SIG-M5 treated with dmso at 0.1 percent for 504 hours (cell line): ENCODE measurements at regions not wholly inside any gene's neighbourhood (a gene's known extent, or its start where the extent isn't known, plus 50 kb on each side); places are given as distances from the start of the nearest gene placed in this dataset.
"Not testable (repeated sequence)": the region's sequence is repeated elsewhere in the genome, so short reads cannot be mapped to it uniquely, and the experiment has no call there.

Source experiments
- DNase-seq: peaks from one replicate; lab custom pipeline; 2025; ENCODE audit not compliant: unreplicated experiment; lab: John Stamatoyannopoulos, UW

DNA sequence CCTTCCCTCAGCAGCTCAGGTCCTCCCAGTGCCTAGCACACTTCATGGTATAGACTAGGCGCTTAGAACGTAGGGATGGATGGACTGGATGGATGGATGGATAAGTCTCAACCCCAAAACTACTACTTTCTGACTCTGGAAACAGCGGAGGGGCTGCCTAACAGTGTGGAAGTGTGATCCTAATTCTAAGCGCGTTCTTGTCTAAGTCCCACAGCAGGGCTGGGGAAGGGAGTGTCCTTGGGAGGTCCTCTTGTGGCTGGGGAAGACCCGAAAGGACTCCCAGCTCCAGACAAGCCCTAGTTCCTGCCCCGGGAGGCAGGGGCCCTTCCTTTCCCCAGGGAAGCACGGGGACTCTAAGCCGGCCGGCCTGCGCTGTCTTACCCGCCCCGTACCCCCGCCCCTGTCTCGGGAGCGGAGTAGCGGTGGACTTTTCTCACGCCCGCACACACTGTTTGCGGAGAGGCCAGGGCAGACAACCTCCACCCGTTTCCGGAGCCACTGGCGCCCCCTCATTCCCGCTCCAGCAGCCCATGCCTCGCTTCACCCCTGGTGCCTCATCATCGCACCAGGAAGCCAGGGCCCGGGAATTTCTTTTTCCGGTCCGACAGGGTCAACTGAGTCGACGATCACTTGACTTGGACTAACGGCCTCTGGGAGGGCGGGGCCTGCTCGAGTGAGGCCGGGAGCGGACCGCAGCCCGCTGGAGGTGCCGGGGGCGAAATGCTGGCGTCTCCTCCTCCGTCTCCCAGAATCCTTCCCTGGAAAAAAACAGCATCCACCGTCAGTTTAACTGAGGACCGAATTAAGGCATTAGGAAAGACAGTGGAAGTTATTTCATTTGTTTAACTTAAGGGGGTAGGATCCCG is 133.3 kb downstream of the TBC1D2B start:
- DNase-seq, result no peak

DNA sequence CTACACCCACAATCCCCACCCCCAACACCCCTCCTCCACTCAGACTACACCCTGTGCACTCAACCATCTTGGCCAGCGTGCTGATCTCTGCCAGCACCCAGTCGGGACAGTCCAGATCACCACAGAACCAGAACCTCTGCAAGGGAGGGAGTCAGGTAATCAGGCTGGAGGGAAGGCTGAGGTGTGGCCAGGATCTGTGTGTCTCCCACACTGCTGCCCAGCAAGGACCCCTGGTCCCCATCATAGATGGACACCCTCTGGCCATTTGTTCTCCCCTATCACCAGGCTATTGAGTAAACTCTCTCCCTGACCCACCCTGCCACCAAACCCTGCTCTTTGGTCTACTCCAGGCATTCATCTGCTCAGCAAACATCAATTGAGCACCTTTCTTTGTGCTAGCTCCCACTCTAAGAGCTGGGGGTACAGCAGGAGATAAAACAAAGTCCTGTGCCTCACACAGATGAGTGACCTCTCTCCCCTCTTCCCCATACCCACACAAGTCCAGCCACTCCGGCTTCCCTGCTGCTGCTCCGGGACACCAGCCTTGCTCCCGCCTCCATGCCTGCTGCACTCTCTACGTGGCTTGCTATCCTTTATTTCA is 134.8 kb downstream of the TBC1D2B start:
- no peak for DNase-seq

DNA sequence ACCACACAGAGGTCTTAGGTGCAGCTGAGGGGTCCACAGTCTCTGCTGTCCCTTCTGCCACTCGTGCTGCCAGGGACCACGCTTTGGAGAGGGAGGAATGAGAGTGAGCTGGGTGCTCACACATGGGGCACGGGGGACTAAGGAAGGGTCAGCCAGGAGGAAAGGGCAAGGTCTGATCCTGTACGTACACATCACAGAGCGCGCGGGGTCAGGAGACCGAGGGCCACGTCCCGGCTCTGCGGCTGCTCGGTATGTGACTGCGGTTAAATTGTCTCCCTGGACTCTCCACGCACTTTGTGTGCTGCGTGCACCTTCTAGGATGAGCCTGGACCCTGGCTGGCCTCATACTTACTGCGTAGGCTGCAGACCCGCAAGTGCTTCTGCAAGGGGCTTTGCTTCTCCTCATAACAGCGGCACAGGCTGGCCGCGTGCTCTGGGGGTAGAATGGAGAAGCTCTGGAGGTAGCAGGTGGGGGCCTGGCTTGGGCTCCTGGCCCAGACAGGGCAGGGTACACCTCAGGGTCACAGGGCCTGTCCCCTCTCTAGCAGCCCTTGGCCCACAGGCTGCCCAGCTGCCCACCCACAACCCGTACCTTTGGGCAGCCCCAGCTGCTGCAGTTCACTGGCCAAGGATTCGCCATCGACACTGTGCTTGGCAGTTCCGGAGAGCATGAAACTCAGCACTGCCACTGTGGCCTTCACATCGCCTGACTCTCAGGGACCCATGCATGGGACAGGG is 136.3 kb downstream of the TBC1D2B start:
- DNase-seq, result not testable (repeated sequence)

DNA sequence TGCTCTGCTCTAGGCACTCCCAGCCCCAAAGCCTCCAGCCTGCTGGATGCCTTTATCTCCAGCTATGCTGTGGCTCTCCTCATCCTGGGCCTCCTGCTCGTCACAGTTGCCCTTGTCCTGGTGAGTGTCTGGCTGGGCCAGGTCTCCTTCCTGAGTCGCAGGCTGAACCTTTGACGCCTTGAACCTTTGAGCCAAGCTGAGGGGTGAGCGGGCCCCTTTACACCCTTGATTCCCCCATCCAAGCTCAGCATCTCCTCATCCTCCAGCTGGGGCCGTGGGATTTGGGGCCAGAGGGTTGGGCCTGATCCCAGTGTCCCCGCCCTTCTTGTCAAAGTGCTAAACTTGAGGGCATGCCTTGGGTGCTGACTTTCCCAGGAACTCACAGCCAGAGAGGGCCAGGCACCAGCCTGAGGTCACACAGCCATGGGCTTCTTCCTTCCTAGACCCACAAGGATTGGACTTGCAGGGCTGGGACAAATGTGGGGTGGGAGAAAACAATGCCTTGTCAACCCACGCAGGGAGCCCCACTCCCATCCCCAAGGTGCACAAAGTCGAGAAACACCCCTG is 137.0 kb downstream of the TBC1D2B start:
- no peak for DNase-seq

DNA sequence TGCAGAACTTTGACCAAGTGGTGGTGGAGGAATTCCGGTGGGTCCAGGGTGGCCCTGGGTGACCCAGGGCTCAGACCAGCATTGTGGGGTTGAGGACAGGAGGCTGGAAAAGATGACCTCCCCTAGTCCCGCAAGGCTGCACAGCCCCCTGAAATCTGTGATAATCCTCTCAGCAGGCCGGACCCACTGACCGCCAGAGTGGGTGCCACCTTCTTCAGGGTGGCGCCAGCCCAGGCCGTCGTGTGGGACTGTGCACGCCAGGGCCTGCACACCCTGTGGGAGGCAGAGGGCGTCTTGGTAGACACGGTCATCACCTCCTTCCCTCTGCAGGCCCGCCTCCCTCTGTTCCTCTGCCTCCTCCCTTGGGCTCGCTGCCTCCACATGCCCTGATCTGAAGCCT is 137.7 kb downstream of the TBC1D2B start:
- no peak for DNase-seq

DNA sequence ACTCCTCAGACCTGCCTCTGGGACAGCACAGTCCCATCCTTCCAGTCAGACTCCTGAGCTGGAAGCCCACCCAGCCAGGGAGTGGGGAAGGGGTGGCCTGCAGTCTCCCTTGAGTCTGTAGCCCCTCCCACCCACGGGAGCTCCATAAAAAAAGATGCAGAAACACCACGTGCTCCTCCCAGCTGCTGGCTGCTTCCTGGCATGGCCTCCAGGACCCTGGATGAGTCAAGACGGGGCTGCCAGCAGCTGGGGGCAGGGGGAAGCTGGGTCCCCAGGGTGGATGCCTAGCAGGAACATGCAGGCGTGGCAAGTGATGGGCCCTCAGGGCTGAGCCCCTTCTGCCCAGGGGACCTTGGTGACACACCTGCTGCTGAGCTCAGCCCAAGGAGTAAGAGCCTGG is 138.5 kb downstream of the TBC1D2B start:
- DNase-seq, result not testable (repeated sequence)

DNA sequence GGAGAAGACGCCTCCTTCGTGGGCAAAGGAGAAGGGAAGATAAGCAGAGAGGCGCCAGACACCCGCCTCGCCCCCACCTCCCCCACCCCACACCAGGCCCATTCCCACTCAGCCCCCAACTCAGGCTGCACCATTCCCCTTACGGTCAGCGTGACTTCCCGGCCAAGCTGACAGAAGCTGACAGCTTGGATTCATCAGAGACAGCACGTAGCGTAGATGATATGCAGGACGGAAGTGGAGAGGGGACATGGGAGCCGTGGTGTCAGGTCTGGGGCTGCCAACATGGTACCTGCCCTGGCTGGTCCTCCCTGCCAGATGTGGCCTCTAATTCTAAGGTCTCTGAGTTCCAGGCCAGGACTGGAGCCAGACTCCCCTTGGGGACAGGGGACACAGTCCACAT is 139.0 kb downstream of the TBC1D2B start:
- DNase-seq, result not testable (repeated sequence)

DNA sequence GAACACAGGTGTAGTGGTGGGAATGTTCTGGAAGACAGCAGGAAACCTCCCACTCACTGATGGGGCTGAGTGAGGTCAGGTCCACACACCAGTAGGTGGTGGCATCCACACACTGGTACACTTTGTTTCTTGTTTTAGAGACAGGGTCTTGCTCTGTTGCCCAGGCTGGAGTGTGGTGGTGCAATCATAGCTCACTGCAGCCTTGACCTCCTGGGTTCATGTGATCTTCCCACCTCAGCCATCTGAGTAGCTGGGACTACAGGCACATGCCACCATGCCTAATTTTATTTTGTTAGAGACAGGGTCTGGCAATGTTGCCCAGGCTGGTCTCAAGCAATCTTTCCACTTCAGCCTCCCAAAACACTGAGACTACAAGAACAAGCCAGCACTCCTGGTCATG is 140.9 kb downstream of the TBC1D2B start:
- not testable (repeated sequence) for DNase-seq

DNA sequence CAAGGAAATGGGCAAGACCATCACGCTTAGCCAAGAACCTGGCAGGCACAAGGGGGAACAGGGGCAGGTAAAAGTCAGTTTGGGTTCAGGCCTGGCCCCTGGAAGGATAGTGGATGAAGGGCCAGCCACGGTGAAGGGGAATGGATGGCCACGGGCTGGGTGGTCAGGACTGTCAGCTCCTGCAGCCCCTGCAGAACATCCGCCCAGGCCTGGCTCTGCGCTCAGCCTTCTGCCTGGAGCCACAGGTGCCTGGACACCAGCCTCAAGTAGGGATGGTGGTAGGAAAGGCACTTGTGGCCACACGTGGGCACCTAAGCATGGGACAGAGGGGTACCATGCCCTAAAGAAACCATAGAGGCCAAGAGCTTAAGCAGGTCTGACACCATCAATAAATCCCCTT is 143.0 kb downstream of the TBC1D2B start:
- DNase-seq, result not testable (repeated sequence)

DNA sequence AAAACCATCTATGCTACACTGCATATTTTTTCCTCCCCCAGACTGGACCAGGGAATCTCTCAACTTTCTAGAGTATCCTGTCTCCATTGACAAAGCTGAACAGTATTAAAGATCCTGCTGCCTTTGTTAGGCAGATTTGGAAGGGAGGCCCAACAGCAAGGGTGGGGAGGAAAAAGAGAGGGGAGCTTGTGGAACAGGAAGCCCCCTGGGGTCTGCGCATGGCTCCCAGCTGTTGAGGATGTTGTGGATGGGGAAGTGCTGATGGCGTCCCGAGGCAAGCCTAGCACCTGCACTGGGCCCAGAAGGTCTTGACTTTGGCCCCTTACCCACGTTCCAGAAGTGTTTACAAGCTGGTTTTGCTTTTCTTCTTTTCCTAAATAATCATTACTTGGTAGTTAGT is 146.6 kb downstream of the TBC1D2B start:
- DNase-seq, result not testable (repeated sequence)

DNA sequence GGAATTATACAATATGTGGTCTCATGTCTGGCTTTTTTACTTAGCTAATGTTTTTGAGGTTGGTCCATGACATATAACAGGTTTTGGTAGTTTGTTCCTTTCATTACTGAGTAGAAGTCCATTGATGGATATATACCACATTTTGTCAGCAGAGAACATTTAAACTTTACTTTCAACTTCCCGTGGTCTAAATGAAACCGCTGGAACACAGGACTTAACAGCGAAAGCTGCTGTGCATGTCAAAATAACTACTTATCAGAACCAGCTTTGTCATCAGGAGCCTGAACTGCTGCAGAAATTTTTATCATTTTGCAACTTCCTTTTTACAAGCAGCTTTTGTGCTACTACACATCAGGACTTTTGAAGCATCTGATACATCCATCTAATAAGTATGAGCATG is 147.0 kb downstream of the TBC1D2B start:
- peak; percentile 3 for DNase-seq

DNA sequence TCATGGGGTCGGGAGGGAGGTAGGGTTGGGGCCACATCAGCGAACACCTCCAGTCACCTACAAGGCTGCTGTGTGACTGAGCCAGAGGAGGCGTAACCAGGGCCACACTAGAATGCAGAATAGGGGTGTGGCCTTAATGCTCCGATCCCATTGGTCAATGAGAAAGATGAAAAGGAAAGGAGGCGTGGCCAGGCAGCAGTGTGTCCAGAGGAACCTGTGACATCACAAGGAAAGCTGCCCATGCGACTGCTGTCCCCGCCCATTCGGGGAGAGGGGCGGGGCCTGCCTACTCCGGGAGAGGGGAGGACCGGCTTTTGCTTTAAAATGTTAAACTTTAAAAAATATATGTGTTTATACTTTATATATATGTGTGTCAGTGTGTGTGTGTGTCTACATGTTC is 150.7 kb downstream of the TBC1D2B start:
- not testable (repeated sequence) for DNase-seq

DNA sequence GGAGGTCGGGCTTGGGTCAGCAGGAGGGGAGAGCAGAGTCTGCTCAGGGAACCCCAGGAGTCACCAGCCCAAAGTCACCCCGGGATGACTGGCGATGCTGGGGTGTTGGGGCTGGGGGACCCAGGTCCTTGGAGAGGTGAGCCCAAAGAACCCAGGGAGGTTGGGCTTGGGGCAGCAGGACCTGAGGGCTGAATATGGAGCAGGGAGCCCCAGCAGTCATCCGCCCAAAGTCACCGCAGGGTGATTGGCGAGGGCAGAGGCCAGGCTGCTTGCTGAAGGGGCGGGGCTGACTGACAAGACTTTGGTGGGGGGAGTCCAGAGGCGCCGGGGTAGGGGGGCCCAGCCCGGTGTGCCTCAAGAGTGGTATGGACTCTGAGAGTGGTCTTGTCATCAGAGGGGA is 151.2 kb downstream of the TBC1D2B start:
- not testable (repeated sequence) for DNase-seq

DNA sequence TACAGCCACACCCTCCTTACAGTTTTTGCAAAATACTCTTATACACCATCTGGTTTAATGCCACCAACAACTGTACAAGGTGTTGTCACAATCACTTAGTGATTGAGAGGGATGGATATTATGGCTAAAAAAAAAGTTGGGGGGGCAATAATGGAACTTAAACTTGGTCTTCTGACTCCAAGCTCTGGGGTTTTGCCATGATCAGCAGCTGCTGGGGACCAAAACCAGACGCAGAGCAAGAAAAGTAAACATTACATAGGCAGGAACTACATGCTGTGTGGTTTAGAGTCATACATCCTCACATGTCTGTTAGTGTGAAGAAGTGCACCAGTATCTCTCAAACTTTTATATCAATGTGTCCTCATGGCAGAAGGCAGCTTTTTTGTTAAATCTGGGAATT is 152.4 kb downstream of the TBC1D2B start:
- DNase-seq, result not testable (repeated sequence)

DNA sequence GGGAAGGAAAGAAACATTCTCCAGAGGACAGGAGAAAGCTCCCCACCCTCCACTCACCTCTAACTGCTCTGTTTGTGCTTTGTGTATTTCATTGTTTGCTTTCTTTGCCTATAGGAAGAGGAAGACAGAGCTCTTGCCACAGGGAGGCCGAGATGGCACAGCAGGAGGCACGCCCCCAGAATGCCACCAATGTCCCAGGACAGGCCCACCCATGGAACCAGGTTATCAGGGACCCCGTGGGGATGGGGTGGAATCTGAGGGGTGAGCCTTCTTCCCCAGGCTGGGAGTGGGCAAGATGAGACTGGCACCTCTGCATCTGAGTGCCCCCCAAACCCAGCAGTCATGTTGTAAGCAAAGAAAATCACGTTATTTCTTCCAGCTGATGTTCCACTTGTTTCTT is 155.8 kb downstream of the TBC1D2B start:
- DNase-seq, result no peak

DNA sequence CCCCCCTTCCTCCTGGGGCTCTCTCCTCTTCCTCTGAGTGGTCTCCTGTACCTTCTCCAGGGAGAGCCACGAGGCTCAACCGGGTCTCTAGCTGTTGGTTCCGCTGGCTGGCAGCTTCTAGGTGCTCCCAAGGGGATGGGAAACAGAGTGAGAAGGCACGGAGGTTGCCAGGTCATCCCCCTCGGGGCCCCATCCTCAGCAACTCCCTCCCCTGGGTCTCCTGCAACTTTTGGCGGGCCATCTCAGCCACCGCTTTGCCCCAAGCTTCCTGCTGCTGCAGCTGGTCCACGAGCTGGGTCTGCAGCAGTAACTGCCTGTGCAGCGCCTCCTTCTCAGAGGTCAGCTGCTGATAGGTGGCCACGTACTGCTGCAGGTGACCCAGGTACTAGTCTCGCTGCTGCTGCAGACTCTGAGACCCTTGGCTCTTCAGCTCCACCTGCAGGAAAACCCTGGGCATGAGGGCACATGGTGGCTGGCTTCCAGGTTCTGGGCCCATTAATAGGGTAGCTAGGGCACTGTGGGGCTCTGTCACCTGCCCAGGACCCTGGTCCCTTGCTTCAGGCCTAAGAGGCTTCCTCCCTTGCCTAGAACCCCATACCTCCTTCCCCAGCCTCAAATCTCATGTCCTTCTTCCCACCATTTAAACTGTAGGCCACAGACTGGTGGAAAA is 160.4 kb downstream of the TBC1D2B start:
- DNase-seq, result not testable (repeated sequence)

DNA sequence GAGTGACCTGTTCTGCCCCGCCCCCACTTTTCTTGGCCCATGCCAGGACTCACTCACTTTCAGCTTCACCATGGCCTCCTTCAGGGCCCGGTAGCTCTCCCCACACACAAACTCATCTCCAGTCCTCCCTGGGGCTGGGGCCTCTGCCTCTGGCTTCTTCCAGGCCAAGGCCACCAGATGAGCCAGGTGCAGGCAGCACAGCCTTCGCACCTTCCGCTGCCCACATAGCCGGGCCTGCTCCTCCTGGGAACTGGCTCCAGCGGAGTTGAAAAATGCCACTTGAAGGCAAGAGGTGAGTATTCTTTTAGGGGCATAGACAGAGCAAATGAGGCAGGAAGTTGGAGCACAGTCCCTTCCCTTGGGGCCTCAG is 161.6 kb downstream of the TBC1D2B start:
- DNase-seq, result not testable (repeated sequence)

DNA sequence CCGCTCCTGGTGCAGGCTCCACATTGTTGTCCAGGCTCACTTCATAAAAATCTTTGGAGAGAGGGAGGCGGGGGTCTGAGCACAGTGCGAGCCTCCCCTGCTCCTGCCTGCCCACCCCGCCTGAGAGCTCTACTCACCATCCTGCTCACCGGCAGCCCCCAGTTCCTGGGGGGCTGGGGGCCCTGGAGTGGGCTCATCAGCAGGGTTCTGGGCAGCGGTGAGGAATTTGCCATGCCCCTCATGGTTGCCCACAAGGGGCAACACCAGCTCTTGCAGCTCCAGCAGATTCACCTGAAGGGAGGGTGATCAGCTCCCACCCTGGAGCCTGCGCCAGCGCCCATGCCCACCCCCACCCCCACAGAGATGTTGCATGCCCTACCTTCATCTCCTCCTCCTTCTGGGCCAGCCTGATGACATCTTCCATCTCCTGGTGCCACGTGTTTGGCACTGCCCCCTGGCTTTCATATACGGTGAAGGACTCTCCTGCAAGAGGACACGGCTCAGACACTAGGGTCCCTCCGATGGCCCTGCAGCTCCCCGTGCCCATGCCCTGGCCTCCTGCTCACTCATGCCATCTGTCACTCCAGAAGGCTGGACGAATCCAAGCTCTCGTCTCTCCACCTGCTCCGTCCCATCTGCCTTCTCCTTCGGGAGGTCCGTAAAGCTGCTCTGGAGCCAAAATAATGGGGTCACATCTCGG is 162.1 kb downstream of the TBC1D2B start:
- no peak for DNase-seq

DNA sequence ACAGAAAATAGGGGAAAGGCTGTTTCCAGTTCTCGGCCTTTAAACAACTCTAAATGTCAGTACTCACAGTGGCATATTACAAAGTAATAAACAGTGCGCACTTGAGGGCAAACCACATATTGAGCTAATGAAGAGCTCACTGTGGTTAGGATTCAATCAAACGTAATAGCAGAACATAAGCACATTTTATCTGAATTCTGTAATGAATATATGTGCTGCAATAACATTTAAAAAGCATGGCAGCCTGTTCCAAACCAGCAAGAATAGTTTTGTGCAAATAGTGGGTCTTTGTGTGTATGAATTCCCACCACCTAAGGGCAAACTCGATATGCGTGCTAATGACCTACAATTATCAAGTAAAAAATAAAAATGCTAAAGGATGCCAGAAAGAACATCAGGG is 163.0 kb downstream of the TBC1D2B start:
- DNase-seq, result not testable (repeated sequence)
